ENCODE measurements at regions not wholly inside any gene's neighbourhood (a gene's known extent, or its start where the extent isn't known, plus 50 kb on each side); places are given as distances from the start of the nearest gene placed in this dataset.

DNA sequence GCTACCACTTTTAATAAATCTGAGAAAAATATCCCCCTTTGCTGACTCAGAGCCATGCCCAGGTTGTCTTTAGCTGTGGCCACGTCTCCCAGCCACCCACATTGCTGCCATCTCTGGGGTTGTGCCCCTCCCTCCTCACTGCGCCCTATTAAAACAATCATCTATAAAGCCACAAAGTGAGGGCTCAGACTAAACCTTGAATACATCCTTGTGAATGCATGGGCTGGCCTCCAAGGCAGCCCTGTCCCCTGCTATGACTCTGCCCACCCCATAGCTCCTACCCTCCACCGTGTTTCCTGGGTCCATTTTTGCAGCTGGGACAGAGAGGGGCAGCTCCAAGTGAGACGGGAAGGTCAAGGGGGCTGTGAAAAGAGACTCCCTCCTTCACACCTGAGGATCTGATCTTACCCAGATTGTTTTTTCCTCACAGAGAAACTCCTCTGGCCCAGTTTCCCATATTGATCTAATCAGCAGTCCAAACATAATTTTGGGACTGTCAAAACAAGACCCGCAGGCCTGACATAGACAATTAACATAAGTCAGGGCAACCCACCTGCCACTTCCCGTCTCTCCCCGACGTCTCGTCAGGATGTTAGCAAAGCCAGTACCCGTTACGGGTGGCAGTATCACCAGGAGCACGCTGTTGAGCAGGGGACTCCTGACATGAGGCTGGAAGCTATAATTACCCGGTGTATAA lies 199.0 kb downstream of the KATNAL1 start:
- Histone ChIP-seq H3K9ac (ENCODE audit: low read depth in 1 of 2, low read length in 2 of 2) (peak overlapping the region; percentile 67 to 82), H3K9me3 (ENCODE audit: control insufficient read depth in 4 of 4, low read length in 3 of 4) (no peaks in the 10 kb centered on the region), H3K27me3 (ENCODE audit: control insufficient read depth in 4 of 4, insufficient read depth in 4 of 4, low read length in 3 of 4) (no peaks in the 10 kb centered on the region), H3K4me3 (ENCODE audit: low read depth in 1 of 3, low read length in 3 of 3) (peak overlapping the region in 1 of 3 donors; percentile 29), H3K4me1 (ENCODE audit: control insufficient read depth in 4 of 4, insufficient read depth in 4 of 4, low read length in 3 of 4) (peaks cover 0 to 19% (median 11%) of the 10 kb centered on the region in 4 donors), H3K36me3 (ENCODE audit: control insufficient read depth in 4 of 4, insufficient read depth in 3 of 4, low read depth in 1 of 4, low read length in 3 of 4) (no peaks in the 10 kb centered on the region), H3K27ac (ENCODE audit: low read depth in 1 of 2, low read length in 2 of 2) (peak overlapping the region; percentile 83 to 91)
- 37% methylated on average over 13 of the region's 13 CpGs for WGBS
- DNase-seq (ENCODE audit: low spot score) = no peak
- TF ChIP-seq, protein P1, sequence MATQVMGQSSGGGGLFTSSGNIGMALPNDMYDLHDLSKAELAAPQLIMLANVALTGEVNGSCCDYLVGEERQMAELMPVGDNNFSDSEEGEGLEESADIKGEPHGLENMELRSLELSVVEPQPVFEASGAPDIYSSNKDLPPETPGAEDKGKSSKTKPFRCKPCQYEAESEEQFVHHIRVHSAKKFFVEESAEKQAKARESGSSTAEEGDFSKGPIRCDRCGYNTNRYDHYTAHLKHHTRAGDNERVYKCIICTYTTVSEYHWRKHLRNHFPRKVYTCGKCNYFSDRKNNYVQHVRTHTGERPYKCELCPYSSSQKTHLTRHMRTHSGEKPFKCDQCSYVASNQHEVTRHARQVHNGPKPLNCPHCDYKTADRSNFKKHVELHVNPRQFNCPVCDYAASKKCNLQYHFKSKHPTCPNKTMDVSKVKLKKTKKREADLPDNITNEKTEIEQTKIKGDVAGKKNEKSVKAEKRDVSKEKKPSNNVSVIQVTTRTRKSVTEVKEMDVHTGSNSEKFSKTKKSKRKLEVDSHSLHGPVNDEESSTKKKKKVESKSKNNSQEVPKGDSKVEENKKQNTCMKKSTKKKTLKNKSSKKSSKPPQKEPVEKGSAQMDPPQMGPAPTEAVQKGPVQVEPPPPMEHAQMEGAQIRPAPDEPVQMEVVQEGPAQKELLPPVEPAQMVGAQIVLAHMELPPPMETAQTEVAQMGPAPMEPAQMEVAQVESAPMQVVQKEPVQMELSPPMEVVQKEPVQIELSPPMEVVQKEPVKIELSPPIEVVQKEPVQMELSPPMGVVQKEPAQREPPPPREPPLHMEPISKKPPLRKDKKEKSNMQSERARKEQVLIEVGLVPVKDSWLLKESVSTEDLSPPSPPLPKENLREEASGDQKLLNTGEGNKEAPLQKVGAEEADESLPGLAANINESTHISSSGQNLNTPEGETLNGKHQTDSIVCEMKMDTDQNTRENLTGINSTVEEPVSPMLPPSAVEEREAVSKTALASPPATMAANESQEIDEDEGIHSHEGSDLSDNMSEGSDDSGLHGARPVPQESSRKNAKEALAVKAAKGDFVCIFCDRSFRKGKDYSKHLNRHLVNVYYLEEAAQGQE (IDR thresholded peaks at IDR 0.05) = peak; percentile 87
- no peak for TF ChIP-seq RAD21 (IDR thresholded peaks at IDR 0.05)
- TF ChIP-seq, protein P2, sequence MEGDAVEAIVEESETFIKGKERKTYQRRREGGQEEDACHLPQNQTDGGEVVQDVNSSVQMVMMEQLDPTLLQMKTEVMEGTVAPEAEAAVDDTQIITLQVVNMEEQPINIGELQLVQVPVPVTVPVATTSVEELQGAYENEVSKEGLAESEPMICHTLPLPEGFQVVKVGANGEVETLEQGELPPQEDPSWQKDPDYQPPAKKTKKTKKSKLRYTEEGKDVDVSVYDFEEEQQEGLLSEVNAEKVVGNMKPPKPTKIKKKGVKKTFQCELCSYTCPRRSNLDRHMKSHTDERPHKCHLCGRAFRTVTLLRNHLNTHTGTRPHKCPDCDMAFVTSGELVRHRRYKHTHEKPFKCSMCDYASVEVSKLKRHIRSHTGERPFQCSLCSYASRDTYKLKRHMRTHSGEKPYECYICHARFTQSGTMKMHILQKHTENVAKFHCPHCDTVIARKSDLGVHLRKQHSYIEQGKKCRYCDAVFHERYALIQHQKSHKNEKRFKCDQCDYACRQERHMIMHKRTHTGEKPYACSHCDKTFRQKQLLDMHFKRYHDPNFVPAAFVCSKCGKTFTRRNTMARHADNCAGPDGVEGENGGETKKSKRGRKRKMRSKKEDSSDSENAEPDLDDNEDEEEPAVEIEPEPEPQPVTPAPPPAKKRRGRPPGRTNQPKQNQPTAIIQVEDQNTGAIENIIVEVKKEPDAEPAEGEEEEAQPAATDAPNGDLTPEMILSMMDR (IDR thresholded peaks at IDR 0.05; ENCODE audit: low read depth, low read length, missing input control) = no peak

DNA sequence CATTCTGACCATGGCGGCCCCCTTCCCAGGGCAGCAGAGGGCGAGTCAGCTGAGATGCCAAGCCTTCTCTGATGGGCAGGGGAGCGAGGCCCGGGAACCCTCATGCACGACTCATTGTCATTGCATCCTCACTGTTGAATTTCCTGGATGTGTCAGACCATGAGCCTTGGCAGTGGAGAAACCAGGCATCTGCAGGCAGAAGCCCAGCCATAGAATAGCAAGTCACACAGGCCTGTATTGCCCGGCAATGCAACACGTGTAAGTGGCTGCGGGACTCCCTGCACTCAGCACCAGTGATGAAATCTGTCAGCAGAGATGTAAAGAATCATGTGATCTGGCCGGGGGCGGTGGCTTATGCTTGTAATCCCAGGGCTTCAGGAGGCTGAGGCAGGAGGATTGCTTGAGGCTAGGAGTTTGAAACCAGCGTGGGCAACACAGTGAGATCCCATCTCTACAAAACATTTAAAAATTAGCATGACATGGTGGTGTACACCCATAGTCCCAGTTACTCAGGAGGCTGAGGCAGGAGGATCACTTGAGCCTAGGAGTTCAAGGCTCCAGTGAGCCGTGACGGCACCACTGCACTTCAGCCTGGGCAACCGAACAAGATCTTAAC lies 199.7 kb downstream of the KATNAL1 start:
- H3K36me3 ChIP-seq (ENCODE audit: control insufficient read depth in 4 of 4, insufficient read depth in 3 of 4, low read depth in 1 of 4, low read length in 3 of 4) = no peaks in the 10 kb centered on the region
- no peaks in the 10 kb centered on the region for H3K9me3 ChIP-seq (ENCODE audit: control insufficient read depth in 4 of 4, low read length in 3 of 4)
- H3K27ac ChIP-seq (ENCODE audit: low read depth in 1 of 2, low read length in 2 of 2) = peak overlapping the region in 1 of 2 donors; percentile 91
- H3K4me3 ChIP-seq (ENCODE audit: low read depth in 1 of 3, low read length in 3 of 3) = no peak overlapping the region
- peaks cover 0 to 13% (median 9%) of the 10 kb centered on the region in 4 donors for H3K4me1 ChIP-seq (ENCODE audit: control insufficient read depth in 4 of 4, insufficient read depth in 4 of 4, low read length in 3 of 4)
- no peak for TF ChIP-seq NR2F2 (IDR thresholded peaks at IDR 0.05)
- no peak for TF ChIP-seq TAF1 (conservative IDR thresholded peaks at IDR 0.05)
- no peak for TF ChIP-seq RAD21 (IDR thresholded peaks at IDR 0.05)
- TF ChIP-seq GABPA (IDR thresholded peaks at IDR 0.05 in 1 of 2, conservative IDR thresholded peaks at IDR 0.05 in 1 of 2) = no peak
- TF ChIP-seq YY1 (IDR thresholded peaks at IDR 0.05) = no peak
- TF ChIP-seq FOXA1 (IDR thresholded peaks at IDR 0.05) = no peak
- TF ChIP-seq, protein P2 (IDR thresholded peaks at IDR 0.05; ENCODE audit: low read depth, low read length, missing input control) = no peak
- TF ChIP-seq, protein P1 (IDR thresholded peaks at IDR 0.05) = no peak
- no peak overlapping the region for H3K9ac ChIP-seq (ENCODE audit: low read depth in 1 of 2, low read length in 2 of 2)
- 94% methylated on average over 14 of the region's 14 CpGs for WGBS
- no peak for DNase-seq (ENCODE audit: low spot score)
- H3K27me3 ChIP-seq (ENCODE audit: control insufficient read depth in 4 of 4, insufficient read depth in 4 of 4, low read length in 3 of 4) = no peaks in the 10 kb centered on the region

Data from liver (tissue), 8 donors.